H9 (cell line): ENCODE measurements at regions not wholly inside any gene's neighbourhood (a gene's known extent, or its start where the extent isn't known, plus 50 kb on each side); places are given as distances from the start of the nearest gene placed in this dataset.

Experiments
- DNase-seq: peaks from one replicate; pipeline ENCODE4 v3.0.0-alpha.2; 2017
- H2AFZ ChIP-seq: one replicate; pipeline ENCODE4 v1.6.1; 2013; ENCODE audit warnings: mild to moderate bottlenecking, low read length, control low read depth, moderate library complexity
- H2AK5ac ChIP-seq: 2 replicates; pipeline ENCODE4 v1.6.1; 2013; ENCODE audit warnings: low read length, control low read depth, mixed read lengths; ENCODE audit not compliant: insufficient read length
- H2BK120ac ChIP-seq: one replicate; pipeline ENCODE4 v1.6.1; 2013; ENCODE audit warnings: low read depth, mild to moderate bottlenecking, low read length, control low read depth, inconsistent platforms; ENCODE audit not compliant: poor library complexity, severe bottlenecking
- H2BK12ac ChIP-seq: 2 replicates; pipeline ENCODE4 v1.6.1; 2013; ENCODE audit warnings: low read length, control low read depth, mixed read lengths, low read depth; ENCODE audit not compliant: insufficient read length
- H2BK15ac ChIP-seq: 2 replicates; pipeline ENCODE4 v1.6.1; 2013; ENCODE audit warnings: low read depth, low read length, control low read depth
- H2BK20ac ChIP-seq: one replicate; pipeline ENCODE4 v1.6.1; 2013; ENCODE audit warnings: low read depth, mild to moderate bottlenecking, low read length, control low read depth, inconsistent platforms; ENCODE audit not compliant: poor library complexity, severe bottlenecking
- H2BK5ac ChIP-seq: 2 replicates; pipeline ENCODE4 v1.6.1; 2013; ENCODE audit warnings: low read length, control low read depth, mixed read lengths; ENCODE audit not compliant: insufficient read length
- H3K14ac ChIP-seq: 2 replicates; pipeline ENCODE4 v1.6.1; 2013; ENCODE audit warnings: low read length, control low read depth; ENCODE audit not compliant: insufficient read depth
- H3K18ac ChIP-seq: 2 replicates; pipeline ENCODE4 v1.6.1; 2013; ENCODE audit warnings: low read depth, mild to moderate bottlenecking, mixed read lengths, low read length, control low read depth; ENCODE audit not compliant: insufficient read length
- H3K23ac ChIP-seq: 2 replicates; pipeline ENCODE4 v1.6.1; 2013; ENCODE audit warnings: low read length, control low read depth, mixed read lengths, low read depth; ENCODE audit not compliant: insufficient read length
- H3K23me2 ChIP-seq: 2 replicates; pipeline ENCODE4 v1.6.1; 2013; ENCODE audit warnings: low read depth, mild to moderate bottlenecking, mixed read lengths, low read length, control low read depth; ENCODE audit not compliant: insufficient read length, poor library complexity, severe bottlenecking
- H3K27ac ChIP-seq: 2 replicates; pipeline ENCODE4 v1.5.1; 2013; ENCODE audit warnings: low read length, control low read depth, mixed read lengths, low read depth; ENCODE audit not compliant: insufficient read length
- H3K27me3 ChIP-seq: 2 replicates; pipeline ENCODE4 v1.6.1; 2013; ENCODE audit warnings: low read length, control low read depth, inconsistent platforms; ENCODE audit not compliant: insufficient read depth
- H3K4ac ChIP-seq: 2 replicates; pipeline ENCODE4 v1.6.1; 2013; ENCODE audit warnings: low read depth, mild to moderate bottlenecking, control low read depth, inconsistent platforms, low read length, moderate library complexity
- H3K4me1 ChIP-seq: 2 replicates; pipeline ENCODE4 v1.6.1; 2013; ENCODE audit warnings: low read length, control low read depth, inconsistent platforms; ENCODE audit not compliant: insufficient read depth
- H3K4me2 ChIP-seq: 2 replicates; pipeline ENCODE4 v1.6.1; 2013; ENCODE audit warnings: low read length, control low read depth, mixed read lengths; ENCODE audit not compliant: insufficient read length, insufficient read depth
- H3K56ac ChIP-seq: 2 replicates; pipeline ENCODE4 v1.6.1; 2013; ENCODE audit warnings: low read depth, mild to moderate bottlenecking, mixed read lengths, low read length, control low read depth; ENCODE audit not compliant: insufficient read length
- H3K79me1 ChIP-seq: 2 replicates; pipeline ENCODE4 v1.6.1; 2013; ENCODE audit warnings: low read depth, mild to moderate bottlenecking, moderate library complexity, low read length, control low read depth, inconsistent platforms; ENCODE audit not compliant: insufficient read depth, poor library complexity, severe bottlenecking
- H3K79me2 ChIP-seq: 2 replicates; pipeline ENCODE4 v1.6.1; 2013; ENCODE audit warnings: low read length, control low read depth, inconsistent platforms; ENCODE audit not compliant: insufficient read depth
- H3K9ac ChIP-seq: 2 replicates; pipeline ENCODE4 v1.6.1; 2013; ENCODE audit warnings: low read length, control low read depth, mixed read lengths; ENCODE audit not compliant: insufficient read length; ENCODE audit errors: extremely low read depth
- H3K9me3 ChIP-seq: one replicate; pipeline ENCODE4 v1.6.1; 2013; ENCODE audit warnings: low read depth, low read length, inconsistent platforms; ENCODE audit not compliant: control insufficient read depth
- H3T11ph ChIP-seq: one replicate; pipeline ENCODE4 v1.6.1; 2013; ENCODE audit warnings: mild to moderate bottlenecking, low read length, control low read depth, inconsistent platforms
- H4K20me1 ChIP-seq: one replicate; pipeline ENCODE4 v1.6.1; 2013; ENCODE audit not compliant: control insufficient read depth, insufficient read length, insufficient read depth
- H4K5ac ChIP-seq: 2 replicates; pipeline ENCODE4 v1.6.1; 2013; ENCODE audit warnings: low read depth, mild to moderate bottlenecking, mixed read lengths, low read length, control low read depth; ENCODE audit not compliant: insufficient read length
- H4K8ac ChIP-seq: replicated peaks from 2 replicates; pipeline ENCODE4 v1.6.1; 2013; ENCODE audit warnings: low read length, control low read depth, mixed read lengths, low read depth; ENCODE audit not compliant: insufficient read length
- H4K91ac ChIP-seq: 2 replicates; pipeline ENCODE4 v1.6.1; 2013; ENCODE audit warnings: low read depth, mild to moderate bottlenecking, moderate library complexity, mixed read lengths, low read length, control low read depth; ENCODE audit not compliant: insufficient read length
- H3K27ac Mint-ChIP-seq, 3 experiments: 2 replicates in 2 of 3; 3 replicates in 1 of 3; pipeline ENCODE4 v1.8.0; 2020 to 2021; ENCODE audit warnings: mixed read lengths in 3 of 3, mild to moderate bottlenecking in 1 of 3, moderate library complexity in 1 of 3
- H3K27me3 Mint-ChIP-seq: 2 replicates; pipeline ENCODE4 v1.8.0; 2021; ENCODE audit warnings: low read depth, mild to moderate bottlenecking, moderate library complexity, mixed read lengths
- H3K36me3 Mint-ChIP-seq, 3 experiments: 2 replicates in 2 of 3; 3 replicates in 1 of 3; pipeline ENCODE4 v1.8.0; 2020 to 2021; ENCODE audit warnings: low read depth in 3 of 3, mixed read lengths in 3 of 3; ENCODE audit not compliant: insufficient read depth in 1 of 3
- H3K4me1 Mint-ChIP-seq, 2 experiments: 2 replicates each; pipeline ENCODE4 v1.8.0; 2020; ENCODE audit warnings: mixed read lengths in 2 of 2
- H3K4me3 Mint-ChIP-seq, 2 experiments: 2 replicates in 1 of 2; 3 replicates in 1 of 2; pipeline ENCODE4 v1.8.0; 2020 to 2021; ENCODE audit warnings: mild to moderate bottlenecking in 2 of 2, mixed read lengths in 2 of 2, moderate library complexity in 1 of 2
- H3K9me3 Mint-ChIP-seq, 2 experiments: 2 replicates in 1 of 2; 3 replicates in 1 of 2; pipeline ENCODE4 v1.8.0; 2020; ENCODE audit warnings: mild to moderate bottlenecking in 2 of 2, mixed read lengths in 2 of 2, moderate library complexity in 1 of 2
- CTCF ChIP-seq: fragments of 200-600 bp; sonication (generic); conservative IDR thresholded peaks from 3 replicates; pipeline ENCODE4 v1.8.0; 2021; ENCODE audit warnings: antibody characterized with exemption, mild to moderate bottlenecking
- WGBS: extraction: QIAGEN DNeasy Blood & Tissue Kit; methylation state at CpG from one replicate; pipeline ENCODE4 v1.1.7; 2013; ENCODE audit warnings: missing lambda C conversion rate, low lambda C conversion rate, mixed read lengths; ENCODE audit not compliant: insufficient read length; ENCODE audit errors: extremely low coverage; 5-methylcytosine and 5-hydroxymethylcytosine counted together

DNA sequence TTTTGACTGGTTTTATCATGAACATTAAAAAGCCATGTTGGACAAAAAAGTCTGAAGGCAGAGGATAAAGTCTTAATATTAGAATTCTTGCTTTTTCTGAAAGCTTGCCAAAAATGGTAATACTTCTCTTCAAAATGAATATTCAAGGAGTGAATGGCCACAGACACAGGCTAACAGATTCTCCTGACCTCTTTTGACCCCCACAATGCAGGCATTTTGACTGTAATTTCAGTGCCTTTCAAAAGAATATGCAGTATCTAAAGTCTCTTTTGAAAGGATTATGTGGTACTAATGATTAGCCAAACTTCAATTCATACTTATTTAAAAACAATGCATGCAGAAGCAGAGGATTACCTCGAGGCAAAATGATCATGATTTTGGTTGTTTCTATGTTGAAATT lies 557.8 kb upstream of the GCFC2 start:
- no peak overlapping the region for H3K9ac ChIP-seq
- Mint-ChIP-seq H3K4me3 (no peak overlapping the region), H3K9me3 (no peaks in the 10 kb centered on the region; a peak in 1 of 5 replicates), H3K36me3 (no peaks in the 10 kb centered on the region), H3K27me3 (no peaks in the 10 kb centered on the region; the same call in 1 of the 2 replicates), H3K27ac (no peak overlapping the region), H3K4me1 (peaks cover 8 to 12% of the 10 kb centered on the region in 2 experiments)
- no peak overlapping the region for H4K91ac ChIP-seq
- no peak overlapping the region for H2BK12ac ChIP-seq
- no peaks in the 10 kb centered on the region for H3K4me1 ChIP-seq
- no peak for DNase-seq
- no peaks in the 10 kb centered on the region for H4K20me1 ChIP-seq
- H3K23me2 ChIP-seq = no peaks in the 10 kb centered on the region
- no peak for TF ChIP-seq CTCF
- H3K27me3 ChIP-seq = no peaks in the 10 kb centered on the region
- H2BK20ac ChIP-seq = no peak overlapping the region
- H2AK5ac ChIP-seq = no peak overlapping the region
- no peak overlapping the region for H3K27ac ChIP-seq
- no peak overlapping the region for H2BK5ac ChIP-seq
- no peak overlapping the region for H4K5ac ChIP-seq
- H3K4ac ChIP-seq = no peak overlapping the region
- no peak overlapping the region for H3K4me2 ChIP-seq
- H3K23ac ChIP-seq = no peak overlapping the region
- H3K79me2 ChIP-seq = no peaks in the 10 kb centered on the region
- no peak overlapping the region for H2BK15ac ChIP-seq
- H3K18ac ChIP-seq = no peak overlapping the region
- H2AFZ ChIP-seq = no peak overlapping the region
- no peaks in the 10 kb centered on the region for H3K79me1 ChIP-seq
- H3T11ph ChIP-seq = no peak overlapping the region
- no peak overlapping the region for H2BK120ac ChIP-seq
- H3K9me3 ChIP-seq = no peaks in the 10 kb centered on the region
- no peak overlapping the region for H4K8ac ChIP-seq
- no peak overlapping the region for H3K14ac ChIP-seq
- H3K56ac ChIP-seq = no peak overlapping the region
- no CpG with 5 or more reads among the region's 1 CpG for WGBS
